CD4-positive, alpha-beta T cell treated with Interleukin-4 for 1 hour (primary cell): ENCODE measurements at regions not wholly inside any gene's neighbourhood (a gene's known extent, or its start where the extent isn't known, plus 50 kb on each side); places are given as distances from the start of the nearest gene placed in this dataset.
"Not testable (repeated sequence)": the region's sequence is repeated elsewhere in the genome, so short reads cannot be mapped to it uniquely, and the experiment has no call there.

Source experiments
- DNase-seq, 2 donors: peaks; one replicate each; pipeline ENCODE4 v3.0.0-alpha.2; 2020 to 2022

GRCh38 chrX:1906028-1906427, 291.2 kb downstream of the ASMT start:
- no peak for DNase-seq

GRCh38 chrX:1908996-1909395, 294.1 kb downstream of the ASMT start:
- not testable (repeated sequence) for DNase-seq

- no peak for DNase-seq
These were observed 294.8 kb downstream of the ASMT start for GRCh38 chrX:1909419-1910206.

GRCh38 chrX:1910207-1910470, 295.3 kb downstream of the ASMT start:
- no peak for DNase-seq

GRCh38 chrX:1911401-1912128, 296.7 kb downstream of the ASMT start:
- no peak for DNase-seq

GRCh38 chrX:1912193-1912592, 297.3 kb downstream of the ASMT start:
- no peak for DNase-seq

GRCh38 chrX:1914606-1915365, 299.9 kb downstream of the ASMT start:
- DNase-seq: no peak

GRCh38 chrX:1918780-1919179, 303.9 kb downstream of the ASMT start:
- no peak for DNase-seq

GRCh38 chrX:1925053-1925481, 310.2 kb downstream of the ASMT start:
- no peak for DNase-seq

- no peak for DNase-seq
These were observed 313.9 kb downstream of the ASMT start for GRCh38 chrX:1928805-1929204.

GRCh38 chrX:1932231-1932630, 317.4 kb downstream of the ASMT start:
- DNase-seq: no peak

- no peak for DNase-seq
These were observed 319.1 kb downstream of the ASMT start for GRCh38 chrX:1933964-1934363.

- DNase-seq: no peak
These were observed 320.9 kb downstream of the ASMT start for GRCh38 chrX:1935805-1936204.

- no peak for DNase-seq
These were observed 323.3 kb downstream of the ASMT start for GRCh38 chrX:1938190-1938589.

- DNase-seq: no peak
These were observed 326.5 kb downstream of the ASMT start for GRCh38 chrX:1941321-1941720.

- no peak for DNase-seq
These were observed 331.0 kb downstream of the ASMT start for GRCh38 chrX:1945879-1946278.

GRCh38 chrX:1946974-1947373, 332.1 kb downstream of the ASMT start:
- DNase-seq: no peak
